ENCODE measurements at regions not wholly inside any gene's neighbourhood (a gene's known extent, or its start where the extent isn't known, plus 50 kb on each side); places are given as distances from the start of the nearest gene placed in this dataset.

DNA sequence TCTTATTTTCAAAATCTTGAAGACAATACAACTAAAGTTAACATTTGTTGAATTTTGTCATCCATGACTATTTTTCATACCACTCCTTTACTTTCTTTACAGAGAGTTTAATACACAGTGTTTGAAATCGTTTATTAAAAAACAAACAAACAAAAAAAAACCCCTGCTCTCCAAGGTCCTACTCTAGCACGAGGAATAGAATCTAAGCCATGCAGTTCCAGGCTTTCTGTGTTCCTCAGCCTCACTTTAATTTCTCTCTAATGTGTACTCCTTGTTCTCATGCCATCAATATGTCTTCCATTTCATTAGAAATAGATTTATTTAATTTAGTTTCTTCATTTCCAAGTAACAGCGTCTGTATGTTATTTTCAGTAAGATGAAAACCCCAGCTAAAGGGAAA is 381.2 kb upstream of the MC4R start:
- no peak for DNase-seq (ENCODE audit: low read depth in 2 of 2)
- TF ChIP-seq, protein P1, sequence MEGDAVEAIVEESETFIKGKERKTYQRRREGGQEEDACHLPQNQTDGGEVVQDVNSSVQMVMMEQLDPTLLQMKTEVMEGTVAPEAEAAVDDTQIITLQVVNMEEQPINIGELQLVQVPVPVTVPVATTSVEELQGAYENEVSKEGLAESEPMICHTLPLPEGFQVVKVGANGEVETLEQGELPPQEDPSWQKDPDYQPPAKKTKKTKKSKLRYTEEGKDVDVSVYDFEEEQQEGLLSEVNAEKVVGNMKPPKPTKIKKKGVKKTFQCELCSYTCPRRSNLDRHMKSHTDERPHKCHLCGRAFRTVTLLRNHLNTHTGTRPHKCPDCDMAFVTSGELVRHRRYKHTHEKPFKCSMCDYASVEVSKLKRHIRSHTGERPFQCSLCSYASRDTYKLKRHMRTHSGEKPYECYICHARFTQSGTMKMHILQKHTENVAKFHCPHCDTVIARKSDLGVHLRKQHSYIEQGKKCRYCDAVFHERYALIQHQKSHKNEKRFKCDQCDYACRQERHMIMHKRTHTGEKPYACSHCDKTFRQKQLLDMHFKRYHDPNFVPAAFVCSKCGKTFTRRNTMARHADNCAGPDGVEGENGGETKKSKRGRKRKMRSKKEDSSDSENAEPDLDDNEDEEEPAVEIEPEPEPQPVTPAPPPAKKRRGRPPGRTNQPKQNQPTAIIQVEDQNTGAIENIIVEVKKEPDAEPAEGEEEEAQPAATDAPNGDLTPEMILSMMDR (IDR thresholded peaks at IDR 0.05; ENCODE audit: low read depth, low read length), result no peak
- H3K4me3 ChIP-seq (replicated peaks in 1 of 2; ENCODE audit: low read depth in 2 of 2, low read length in 2 of 2), result no peak overlapping the region

DNA sequence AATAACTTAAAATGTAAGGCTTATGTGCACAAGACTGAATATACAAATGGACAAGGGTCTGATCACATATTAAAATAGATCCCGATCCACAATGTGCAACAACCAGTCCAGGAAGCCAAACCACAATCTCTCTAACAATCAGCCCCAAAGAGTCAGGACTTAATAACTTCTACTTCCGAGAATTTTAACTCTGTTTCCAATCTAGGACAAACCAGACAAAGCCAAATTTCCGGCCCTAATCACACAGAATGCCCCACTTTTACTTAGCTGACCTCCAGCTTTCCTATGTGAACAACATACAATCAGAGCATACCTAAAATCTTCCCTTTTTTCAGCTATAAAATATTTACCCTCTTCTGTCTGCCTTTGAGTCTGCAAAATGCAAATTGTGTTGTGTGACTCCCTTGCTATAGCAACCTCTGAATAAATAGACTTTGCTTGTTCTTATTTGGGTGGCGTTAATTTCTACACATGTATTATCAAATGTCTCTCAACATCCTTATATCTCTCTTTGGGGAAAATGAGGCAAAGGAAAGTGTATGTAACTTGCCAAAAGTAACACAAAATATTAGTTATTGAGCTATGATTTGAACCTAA is 381.9 kb upstream of the MC4R start:
- TF ChIP-seq, protein P1 (IDR thresholded peaks at IDR 0.05; ENCODE audit: low read depth, low read length), result no peak
- DNase-seq (ENCODE audit: low read depth in 2 of 2), result no peak
- no peak overlapping the region for H3K4me3 ChIP-seq (replicated peaks in 1 of 2; ENCODE audit: low read depth in 2 of 2, low read length in 2 of 2)

GRCh38 chr18:60755134-60755533 is 382.6 kb upstream of the MC4R start:
- H3K4me3 ChIP-seq (replicated peaks in 1 of 2; ENCODE audit: low read depth in 2 of 2, low read length in 2 of 2), result no peak overlapping the region
- no peak for DNase-seq (ENCODE audit: low read depth in 2 of 2)
- TF ChIP-seq, protein P1 (IDR thresholded peaks at IDR 0.05; ENCODE audit: low read depth, low read length), result no peak

DNA sequence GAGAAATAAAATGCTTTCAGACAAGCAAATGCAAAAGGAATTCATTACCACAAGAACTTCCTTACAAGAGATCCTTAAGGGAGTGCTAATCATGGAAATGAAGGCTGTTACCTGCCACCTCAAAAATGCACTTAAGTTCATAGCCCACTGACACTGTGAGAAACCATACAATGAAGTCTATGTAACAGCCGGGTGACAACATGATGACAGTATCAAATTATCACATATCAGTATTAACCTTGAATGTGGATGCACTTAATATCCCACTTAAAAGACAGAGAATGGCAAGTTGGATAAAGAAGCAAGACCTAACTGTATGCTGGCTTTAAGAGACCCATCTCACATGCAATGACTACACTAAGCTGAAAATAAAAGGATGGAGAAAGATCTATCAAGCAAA is 403.4 kb upstream of the MC4R start:
- no peak overlapping the region for H3K4me3 ChIP-seq (replicated peaks in 1 of 2; ENCODE audit: low read depth in 2 of 2, low read length in 2 of 2)
- TF ChIP-seq, protein P1 (IDR thresholded peaks at IDR 0.05; ENCODE audit: low read depth, low read length), result no peak
- DNase-seq (ENCODE audit: low read depth in 2 of 2), result no peak

DNA sequence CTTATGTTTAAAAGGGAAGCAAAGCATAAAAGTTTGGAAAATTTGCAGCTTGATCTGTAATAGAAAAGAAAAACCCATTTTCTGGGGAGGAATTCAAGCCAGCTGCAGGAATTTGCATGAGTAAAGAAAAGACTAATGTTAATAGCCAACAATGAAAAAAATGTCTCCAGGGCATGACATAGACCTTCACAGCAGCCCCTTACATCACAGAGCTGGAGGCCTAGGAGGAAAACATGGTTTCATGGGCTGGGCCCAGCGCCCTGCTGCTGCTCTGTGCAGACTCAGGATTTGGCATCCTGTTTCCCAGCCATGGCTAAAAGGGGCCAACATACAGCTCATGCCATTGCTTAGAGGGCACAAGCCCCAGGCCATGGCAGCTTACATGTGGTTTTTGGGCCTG is 411.6 kb upstream of the MC4R start:
- TF ChIP-seq, protein P1 (IDR thresholded peaks at IDR 0.05; ENCODE audit: low read depth, low read length), result no peak
- no peak for DNase-seq (ENCODE audit: low read depth in 2 of 2)
- no peak overlapping the region for H3K4me3 ChIP-seq (replicated peaks in 1 of 2; ENCODE audit: low read depth in 2 of 2, low read length in 2 of 2)

- no peak for DNase-seq (ENCODE audit: low read depth in 2 of 2)
- TF ChIP-seq, protein P1 (IDR thresholded peaks at IDR 0.05; ENCODE audit: low read depth, low read length), result no peak
Measured at GRCh38 chr18:60794802-60795201, 422.2 kb upstream of the MC4R start.

GRCh38 chr18:60804415-60804814 is 431.8 kb upstream of the MC4R start:
- no peak overlapping the region for H3K4me3 ChIP-seq (replicated peaks in 1 of 2; ENCODE audit: low read depth in 2 of 2, low read length in 2 of 2)
- no peak for DNase-seq (ENCODE audit: low read depth in 2 of 2)
- TF ChIP-seq, protein P1 (IDR thresholded peaks at IDR 0.05; ENCODE audit: low read depth, low read length), result no peak

More at GRCh38 chr18:60794802-60795201, 422.2 kb upstream of the MC4R start:
- H3K4me3 ChIP-seq (replicated peaks in 1 of 2; ENCODE audit: low read depth in 2 of 2, low read length in 2 of 2), result no peak overlapping the region

Measured in cardiac fibroblast (primary cell).